Fibroblast of mammary gland (primary cell): ENCODE measurements at regions not wholly inside any gene's neighbourhood (a gene's known extent, or its start where the extent isn't known, plus 50 kb on each side); places are given as distances from the start of the nearest gene placed in this dataset.

Experiments
- DNase-seq: peaks from one replicate; pipeline ENCODE4 v3.0.0-alpha.2; 2010; ENCODE audit warnings: low read depth
- H3K4me3 ChIP-seq: 2 replicates; pipeline ENCODE4 v1.5.1; 2011; ENCODE audit warnings: low read depth, mild to moderate bottlenecking, low read length, moderate library complexity; ENCODE audit not compliant: control insufficient read depth
- CTCF ChIP-seq: conservative IDR thresholded peaks from 2 replicates; pipeline ENCODE4 v1.5.1; 2011; ENCODE audit warnings: low read depth, low read length, inconsistent platforms; ENCODE audit not compliant: control insufficient read depth, insufficient read depth

- no peak for TF ChIP-seq CTCF
- no peak overlapping the region for H3K4me3 ChIP-seq
- DNase-seq: no peak
These were observed 250.6 kb upstream of the NR2F2 start for GRCh38 chr15:96079882-96080281.

GRCh38 chr15:96086164-96086563 is 244.3 kb upstream of the NR2F2 start:
- no peak for DNase-seq
- no peak overlapping the region for H3K4me3 ChIP-seq
- TF ChIP-seq CTCF: no peak

GRCh38 chr15:96087180-96087884 is 243.2 kb upstream of the NR2F2 start:
- no peak overlapping the region for H3K4me3 ChIP-seq
- no peak for TF ChIP-seq CTCF
- no peak for DNase-seq

GRCh38 chr15:96088650-96089049 is 241.8 kb upstream of the NR2F2 start:
- no peak for TF ChIP-seq CTCF
- H3K4me3 ChIP-seq: no peak overlapping the region
- DNase-seq: no peak

- H3K4me3 ChIP-seq: no peak overlapping the region
- DNase-seq: no peak
- TF ChIP-seq CTCF: no peak
These were observed 241.0 kb upstream of the NR2F2 start for GRCh38 chr15:96089405-96090058.

- H3K4me3 ChIP-seq: no peak overlapping the region
- no peak for DNase-seq
- TF ChIP-seq CTCF: no peak
These were observed 238.3 kb upstream of the NR2F2 start for GRCh38 chr15:96092186-96092585.
